ENCODE measurements at regions not wholly inside any gene's neighbourhood (a gene's known extent, or its start where the extent isn't known, plus 50 kb on each side); places are given as distances from the start of the nearest gene placed in this dataset.

GRCh38 chr10:31171402-31172083 is 139.9 kb upstream of the ZNF438 start:
- H3K4me3 ChIP-seq (replicated peaks in 1 of 2; ENCODE audit: low read depth in 2 of 2, low read length in 2 of 2) = no peak overlapping the region
- peak in 1 of 2 donors; percentile 19 for DNase-seq (ENCODE audit: low read depth in 2 of 2)
- TF ChIP-seq CTCF (IDR thresholded peaks at IDR 0.05; ENCODE audit: low read depth, low read length) = no peak

- no peak overlapping the region for H3K4me3 ChIP-seq (replicated peaks in 1 of 2; ENCODE audit: low read depth in 2 of 2, low read length in 2 of 2)
- no peak for DNase-seq (ENCODE audit: low read depth in 2 of 2)
- no peak for TF ChIP-seq CTCF (IDR thresholded peaks at IDR 0.05; ENCODE audit: low read depth, low read length)
Observed at GRCh38 chr10:31172925-31173324, 141.3 kb upstream of the ZNF438 start.

GRCh38 chr10:31173752-31174151 is 142.1 kb upstream of the ZNF438 start:
- no peak for DNase-seq (ENCODE audit: low read depth in 2 of 2)
- TF ChIP-seq CTCF (IDR thresholded peaks at IDR 0.05; ENCODE audit: low read depth, low read length) = no peak
- no peak overlapping the region for H3K4me3 ChIP-seq (replicated peaks in 1 of 2; ENCODE audit: low read depth in 2 of 2, low read length in 2 of 2)

- no peak for TF ChIP-seq CTCF (IDR thresholded peaks at IDR 0.05; ENCODE audit: low read depth, low read length)
- peak in 1 of 2 donors; percentile 28 for DNase-seq (ENCODE audit: low read depth in 2 of 2)
- no peak overlapping the region for H3K4me3 ChIP-seq (replicated peaks in 1 of 2; ENCODE audit: low read depth in 2 of 2, low read length in 2 of 2)
Observed at GRCh38 chr10:31179091-31179680, 139.8 kb upstream of the ZEB1 start.

- DNase-seq (ENCODE audit: low read depth in 2 of 2) = peak; percentile 31 to 37
- no peak for TF ChIP-seq CTCF (IDR thresholded peaks at IDR 0.05; ENCODE audit: low read depth, low read length)
- H3K4me3 ChIP-seq (replicated peaks in 1 of 2; ENCODE audit: low read depth in 2 of 2, low read length in 2 of 2) = no peak overlapping the region
Observed at GRCh38 chr10:31186225-31187000, 132.6 kb upstream of the ZEB1 start.

GRCh38 chr10:31187182-31187581 is 131.8 kb upstream of the ZEB1 start:
- TF ChIP-seq CTCF (IDR thresholded peaks at IDR 0.05; ENCODE audit: low read depth, low read length) = no peak
- no peak for DNase-seq (ENCODE audit: low read depth in 2 of 2)
- no peak overlapping the region for H3K4me3 ChIP-seq (replicated peaks in 1 of 2; ENCODE audit: low read depth in 2 of 2, low read length in 2 of 2)
